KMS-11 (cell line): ENCODE measurements at regions not wholly inside any gene's neighbourhood (a gene's known extent, or its start where the extent isn't known, plus 50 kb on each side); places are given as distances from the start of the nearest gene placed in this dataset.

Source experiments
- H2AFZ ChIP-seq: fragments of 200-600 bp; sonication (generic); 2 replicates; pipeline ENCODE4 v1.6.1; 2016; ENCODE audit warnings: antibody characterized with exemption, mixed run types, low read depth
- H3K27ac ChIP-seq: fragments of 200-600 bp; sonication (generic); 2 replicates; pipeline ENCODE4 v1.6.1; 2016; ENCODE audit warnings: mild to moderate bottlenecking, mixed run types
- H3K27me3 ChIP-seq: fragments of 200-600 bp; sonication (generic); 2 replicates; pipeline ENCODE4 v1.6.1; 2017; ENCODE audit warnings: mild to moderate bottlenecking, low read depth, mixed run types, moderate library complexity; ENCODE audit not compliant: insufficient read depth
- H3K36me3 ChIP-seq: fragments of 200-600 bp; sonication (generic); 2 replicates; pipeline ENCODE4 v1.6.1; 2017; ENCODE audit warnings: mild to moderate bottlenecking, mixed run types; ENCODE audit not compliant: insufficient read depth
- H3K4me1 ChIP-seq: fragments of 200-600 bp; sonication (generic); 2 replicates; pipeline ENCODE4 v1.6.1; 2016; ENCODE audit warnings: mild to moderate bottlenecking, low read depth, mixed run types; ENCODE audit not compliant: poor library complexity, severe bottlenecking
- H3K4me2 ChIP-seq: fragments of 200-600 bp; sonication (generic); 2 replicates; pipeline ENCODE4 v1.7.0; 2016; ENCODE audit warnings: mild to moderate bottlenecking, mixed run types
- H3K4me3 ChIP-seq: fragments of 200-600 bp; sonication (generic); IDR thresholded peaks from 2 replicates; pipeline ENCODE4 v1.6.1; 2017; ENCODE audit warnings: low read depth, low read length, mixed read lengths; ENCODE audit not compliant: insufficient read depth
- H3K79me2 ChIP-seq: fragments of 200-600 bp; sonication (generic); 2 replicates; pipeline ENCODE4 v1.6.1; 2016; ENCODE audit warnings: low read depth, mixed run types; ENCODE audit not compliant: insufficient read depth
- H3K9ac ChIP-seq: fragments of 200-600 bp; sonication (generic); 2 replicates; pipeline ENCODE4 v1.6.1; 2016; ENCODE audit warnings: mild to moderate bottlenecking, mixed run types
- H4K20me1 ChIP-seq: fragments of 200-600 bp; sonication (generic); 2 replicates; pipeline ENCODE4 v1.6.1; 2016; ENCODE audit warnings: mild to moderate bottlenecking, mixed run types; ENCODE audit not compliant: insufficient read depth
- TF ChIP-seq, protein P1 (sequence below): fragments of 200-600 bp; sonication (generic); conservative IDR thresholded peaks from 2 replicates; pipeline ENCODE4 v1.6.1; 2017; ENCODE audit warnings: low read depth, mild to moderate bottlenecking, antibody characterized with exemption, low read length, moderate library complexity, mixed read lengths

DNA sequence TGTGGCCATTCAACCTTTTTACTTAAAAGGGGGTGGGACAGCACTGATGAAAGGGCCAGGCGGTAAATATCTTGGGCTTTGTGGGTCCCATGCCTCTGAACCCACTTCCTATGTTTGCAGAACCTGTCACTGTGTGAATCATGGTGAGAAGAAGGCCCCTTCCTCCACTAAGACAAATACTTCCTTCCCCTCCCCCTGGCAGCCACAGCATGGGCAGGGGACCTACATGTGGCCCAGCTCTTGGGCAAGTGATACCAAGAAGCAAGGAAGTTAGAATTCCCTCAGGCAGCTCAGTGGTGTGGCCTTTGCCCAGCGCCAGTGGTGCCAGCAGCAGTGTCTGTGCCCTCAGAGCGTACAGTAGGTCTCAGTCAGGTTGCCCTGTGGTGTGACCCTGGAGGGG, 168.6 kb downstream of the TRIM33 start:
- Histone ChIP-seq H4K20me1 (no peaks in the 10 kb centered on the region), H3K27me3 (no peaks in the 10 kb centered on the region), H2AFZ (no peak overlapping the region), H3K4me2 (no peak overlapping the region), H3K27ac (no peak overlapping the region), H3K79me2 (no peaks in the 10 kb centered on the region), H3K4me1 (no peaks in the 10 kb centered on the region), H3K9ac (no peak overlapping the region), H3K4me3 (no peak overlapping the region), H3K36me3 (no peaks in the 10 kb centered on the region)
- TF ChIP-seq, protein P1, sequence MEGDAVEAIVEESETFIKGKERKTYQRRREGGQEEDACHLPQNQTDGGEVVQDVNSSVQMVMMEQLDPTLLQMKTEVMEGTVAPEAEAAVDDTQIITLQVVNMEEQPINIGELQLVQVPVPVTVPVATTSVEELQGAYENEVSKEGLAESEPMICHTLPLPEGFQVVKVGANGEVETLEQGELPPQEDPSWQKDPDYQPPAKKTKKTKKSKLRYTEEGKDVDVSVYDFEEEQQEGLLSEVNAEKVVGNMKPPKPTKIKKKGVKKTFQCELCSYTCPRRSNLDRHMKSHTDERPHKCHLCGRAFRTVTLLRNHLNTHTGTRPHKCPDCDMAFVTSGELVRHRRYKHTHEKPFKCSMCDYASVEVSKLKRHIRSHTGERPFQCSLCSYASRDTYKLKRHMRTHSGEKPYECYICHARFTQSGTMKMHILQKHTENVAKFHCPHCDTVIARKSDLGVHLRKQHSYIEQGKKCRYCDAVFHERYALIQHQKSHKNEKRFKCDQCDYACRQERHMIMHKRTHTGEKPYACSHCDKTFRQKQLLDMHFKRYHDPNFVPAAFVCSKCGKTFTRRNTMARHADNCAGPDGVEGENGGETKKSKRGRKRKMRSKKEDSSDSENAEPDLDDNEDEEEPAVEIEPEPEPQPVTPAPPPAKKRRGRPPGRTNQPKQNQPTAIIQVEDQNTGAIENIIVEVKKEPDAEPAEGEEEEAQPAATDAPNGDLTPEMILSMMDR: no peak

DNA sequence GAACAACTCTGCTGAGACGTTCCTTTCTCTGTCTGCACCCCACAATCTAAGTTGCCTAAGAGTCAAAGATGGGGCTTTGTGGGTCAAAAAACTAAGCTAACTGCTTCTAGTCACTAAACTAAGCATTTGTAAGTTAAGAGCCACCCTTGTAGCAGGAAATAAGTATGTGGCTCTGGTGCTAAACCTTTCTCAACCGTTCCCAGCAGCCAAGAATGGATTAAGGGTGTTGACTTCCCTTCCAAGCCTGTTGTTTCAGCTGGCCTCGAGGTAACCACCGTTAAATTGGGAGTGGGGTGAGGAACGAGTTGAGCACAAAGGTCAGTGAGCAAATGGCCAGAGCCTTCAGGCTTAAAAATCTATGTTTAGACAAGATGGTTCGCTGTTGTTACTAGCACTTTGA, 169.1 kb downstream of the TRIM33 start:
- Histone ChIP-seq H3K27me3 (no peaks in the 10 kb centered on the region), H3K27ac (no peak overlapping the region), H3K4me3 (no peak overlapping the region), H3K4me2 (no peak overlapping the region), H3K4me1 (no peaks in the 10 kb centered on the region), H3K79me2 (no peaks in the 10 kb centered on the region), H4K20me1 (no peaks in the 10 kb centered on the region), H2AFZ (no peak overlapping the region), H3K9ac (no peak overlapping the region), H3K36me3 (no peaks in the 10 kb centered on the region)
- TF ChIP-seq, protein P1: no peak

DNA sequence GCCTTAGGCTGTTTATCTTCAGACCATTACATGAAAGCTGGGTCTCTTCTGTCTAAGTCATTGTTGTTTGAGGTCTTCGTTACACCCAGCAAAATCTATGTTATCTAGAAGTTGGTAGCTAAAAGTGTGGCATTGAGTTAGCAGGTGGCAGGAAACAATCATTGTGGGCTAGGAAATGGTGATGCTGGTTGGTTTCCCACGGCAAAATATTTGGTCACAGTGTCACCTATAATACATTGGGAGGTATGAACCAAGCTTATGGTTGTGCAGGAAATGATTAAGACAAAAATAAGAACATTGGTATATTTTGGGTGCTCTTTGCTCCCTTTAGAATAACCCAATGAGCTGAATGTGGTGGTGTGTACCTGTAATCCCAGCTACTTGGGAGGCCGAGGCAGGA, 169.7 kb downstream of the TRIM33 start:
- no peak overlapping the region for H3K4me3 ChIP-seq
- H3K79me2 ChIP-seq: no peaks in the 10 kb centered on the region
- H3K27me3 ChIP-seq: no peaks in the 10 kb centered on the region
- no peak overlapping the region for H3K27ac ChIP-seq
- H3K36me3 ChIP-seq: no peaks in the 10 kb centered on the region
- H3K9ac ChIP-seq: no peak overlapping the region
- H3K4me2 ChIP-seq: no peak overlapping the region
- no peak overlapping the region for H2AFZ ChIP-seq
- TF ChIP-seq, protein P1: no peak
- no peaks in the 10 kb centered on the region for H3K4me1 ChIP-seq
- no peaks in the 10 kb centered on the region for H4K20me1 ChIP-seq

DNA sequence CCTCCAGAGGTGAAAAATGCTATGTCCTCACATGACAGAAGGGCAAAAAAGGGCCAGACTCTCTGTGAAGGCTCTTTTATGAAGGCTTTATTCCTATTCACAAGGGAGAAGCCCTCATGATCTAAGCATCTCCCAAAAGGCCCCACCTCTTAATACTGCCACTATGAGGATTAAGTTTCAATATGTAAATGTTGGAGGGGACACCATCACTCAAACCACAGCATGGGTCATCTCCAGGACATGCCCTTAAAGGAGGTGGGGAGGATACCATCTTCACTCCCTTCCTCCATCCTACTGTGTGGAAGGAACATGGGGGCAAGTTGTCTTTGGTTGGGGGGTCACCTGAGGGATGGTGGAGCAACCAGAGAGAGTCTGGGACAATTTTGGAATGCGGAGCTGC, 170.1 kb downstream of the TRIM33 start:
- no peak overlapping the region for H3K4me3 ChIP-seq
- TF ChIP-seq, protein P1: no peak
- H3K79me2 ChIP-seq: no peaks in the 10 kb centered on the region
- no peak overlapping the region for H3K9ac ChIP-seq
- H3K27me3 ChIP-seq: no peaks in the 10 kb centered on the region
- H3K36me3 ChIP-seq: no peaks in the 10 kb centered on the region
- H3K4me2 ChIP-seq: no peak overlapping the region
- H3K4me1 ChIP-seq: no peaks in the 10 kb centered on the region
- no peak overlapping the region for H3K27ac ChIP-seq
- H4K20me1 ChIP-seq: no peaks in the 10 kb centered on the region
- no peak overlapping the region for H2AFZ ChIP-seq

DNA sequence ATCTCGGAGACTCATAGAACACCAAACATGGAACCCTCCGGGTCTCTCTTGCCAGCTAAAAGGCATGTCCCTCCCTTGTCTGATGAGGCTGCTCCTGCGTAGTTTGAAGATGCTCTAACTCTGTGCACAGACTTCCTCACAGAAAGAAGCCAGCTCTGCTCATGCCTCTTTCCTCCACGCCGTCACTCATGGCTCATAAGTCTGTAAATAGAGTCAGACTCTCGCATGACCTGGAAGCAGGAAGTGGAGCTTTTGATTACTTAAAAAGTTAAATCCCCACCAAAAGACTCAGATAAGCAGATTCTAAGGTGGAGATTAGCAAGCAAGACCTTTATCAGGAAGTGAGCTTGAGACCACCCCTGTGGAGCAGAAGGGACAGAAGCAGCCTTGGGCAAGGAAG, 171.6 kb downstream of the TRIM33 start:
- TF ChIP-seq, protein P1: no peak

More for the DNA sequence above, 171.6 kb downstream of the TRIM33 start:
- Histone ChIP-seq H3K4me3 (no peak overlapping the region), H2AFZ (no peak overlapping the region), H3K9ac (no peak overlapping the region), H3K79me2 (no peaks in the 10 kb centered on the region), H3K4me1 (no peaks in the 10 kb centered on the region), H3K27ac (no peak overlapping the region), H3K36me3 (no peaks in the 10 kb centered on the region), H3K27me3 (no peaks in the 10 kb centered on the region), H4K20me1 (no peaks in the 10 kb centered on the region), H3K4me2 (no peak overlapping the region)
